Mucosa of gallbladder (tissue), 1 donor: ENCODE measurements at regions not wholly inside any gene's neighbourhood (a gene's known extent, or its start where the extent isn't known, plus 50 kb on each side); places are given as distances from the start of the nearest gene placed in this dataset.

Experiments
- DNase-seq: peaks from one replicate; pipeline ENCODE4 v3.0.0-alpha.2; 2020; ENCODE audit warnings: low spot score
- donor health status: DM: no; HTN: no; CAD: no.

DNA sequence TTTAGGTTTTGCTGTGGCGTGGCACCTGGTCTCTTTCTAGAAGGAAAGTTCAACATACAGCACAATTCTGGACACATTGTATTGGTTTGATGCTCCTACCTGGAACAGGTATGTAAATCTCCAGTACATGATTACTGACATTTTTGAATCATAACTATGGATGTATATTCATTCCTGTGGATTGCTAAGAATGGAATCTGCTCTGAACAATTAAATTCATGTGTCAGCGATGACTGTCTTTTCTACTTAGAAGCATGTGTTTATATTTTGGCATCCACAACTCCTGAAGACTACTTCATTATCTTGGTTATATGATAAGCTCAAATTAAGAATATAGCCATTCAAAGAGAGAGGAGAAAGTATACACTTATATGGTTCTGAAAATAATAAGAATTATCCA lies 291.8 kb downstream of the CHRM3 start:
- DNase-seq, result no peak

DNA sequence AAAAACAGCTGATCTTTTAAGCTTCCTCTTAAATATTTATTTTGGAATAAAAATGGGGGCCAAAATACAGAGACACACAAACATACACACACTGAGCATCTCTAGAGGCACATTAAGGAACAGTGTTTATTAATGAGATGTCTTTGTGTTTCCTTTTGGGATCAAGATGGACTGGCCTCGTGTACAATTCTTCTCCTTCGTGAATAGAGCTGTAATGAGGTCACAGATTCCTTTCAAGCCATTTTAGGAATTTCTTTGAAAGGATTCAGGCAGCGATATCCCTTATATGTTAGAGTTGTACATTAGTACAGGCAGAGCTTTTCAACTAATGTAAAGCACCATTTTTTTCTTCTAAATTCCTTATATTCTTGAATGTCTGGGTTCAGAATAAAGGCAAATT lies 295.7 kb downstream of the CHRM3 start:
- DNase-seq, result no peak

GRCh38 chr1:239682960-239683359 lies 296.6 kb downstream of the CHRM3 start:
- DNase-seq, result no peak

DNA sequence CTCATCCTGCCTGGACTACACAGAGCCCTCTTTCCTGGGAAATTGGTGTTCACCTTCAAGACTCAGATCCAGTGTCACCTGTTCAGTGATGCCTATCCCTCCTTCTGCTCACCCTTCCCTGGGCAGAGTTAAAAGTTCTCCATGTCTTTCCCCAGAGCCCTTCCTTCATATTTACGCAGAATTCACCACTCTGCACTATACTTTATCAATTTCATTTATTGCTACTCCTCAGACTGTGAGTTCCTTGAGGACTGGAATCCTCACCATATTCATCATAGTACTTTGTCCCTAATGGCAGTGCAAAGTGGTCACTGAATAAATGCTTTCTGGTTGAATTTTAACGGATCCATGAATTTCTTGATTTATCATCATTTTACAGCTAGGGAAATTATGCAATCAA lies 300.0 kb downstream of the CHRM3 start:
- no peak for DNase-seq

DNA sequence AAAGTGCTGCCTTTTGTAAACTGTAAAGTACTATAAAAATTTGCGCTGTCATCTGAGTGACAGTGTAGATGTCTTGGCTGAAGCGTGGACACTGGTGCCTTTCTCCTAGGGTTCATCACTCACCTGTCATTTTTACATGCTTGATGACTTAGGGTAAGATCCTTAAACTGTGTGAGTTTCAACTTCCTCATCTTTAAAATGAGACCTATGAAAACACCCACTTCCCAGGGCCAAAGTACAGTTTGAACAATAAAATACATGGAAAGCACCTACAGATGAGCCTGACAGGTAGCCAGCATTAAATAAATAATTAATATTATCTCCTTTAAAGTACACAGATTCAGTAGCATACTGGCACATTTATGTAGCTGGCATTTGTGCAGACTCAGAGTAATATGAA lies 309.9 kb downstream of the CHRM3 start:
- no peak for DNase-seq

DNA sequence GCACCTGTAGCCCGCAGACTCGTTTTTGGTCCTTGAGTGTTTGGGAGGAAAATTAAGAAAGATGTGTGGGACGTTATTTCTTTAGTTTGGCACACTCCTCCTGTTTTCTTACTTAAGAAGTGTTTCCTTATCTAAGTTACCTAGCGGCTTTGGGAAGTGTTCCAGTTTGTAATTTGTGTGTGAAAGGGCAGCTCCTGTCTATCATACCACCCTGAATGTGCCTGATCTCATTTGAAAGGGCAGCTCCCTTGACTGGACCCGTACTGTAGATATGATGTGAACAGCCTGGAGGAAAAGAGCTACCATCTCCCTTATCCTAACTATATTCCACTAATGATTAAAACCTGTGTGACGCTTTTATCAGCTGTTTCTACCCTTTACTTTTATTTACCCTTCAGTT lies 314.3 kb downstream of the CHRM3 start:
- no peak for DNase-seq

DNA sequence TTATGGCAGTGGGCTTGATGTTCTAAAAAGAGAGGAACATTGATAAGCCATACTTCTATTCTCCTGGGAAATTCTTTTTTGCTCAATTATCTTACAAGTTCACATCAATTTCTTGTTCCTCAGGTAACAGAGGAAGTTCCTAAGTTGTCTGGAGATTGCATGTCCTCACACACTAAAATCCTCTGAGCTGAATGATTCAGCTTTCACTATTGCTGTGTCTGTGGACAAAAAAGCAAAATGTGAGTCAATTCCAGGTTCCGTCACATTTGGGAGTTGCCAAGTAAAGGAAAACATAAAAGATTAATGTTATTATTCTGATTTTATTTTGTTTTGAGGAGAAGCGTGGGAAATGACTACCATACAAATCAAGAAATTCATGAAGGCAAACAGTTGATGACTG lies 316.7 kb downstream of the CHRM3 start:
- no peak for DNase-seq

DNA sequence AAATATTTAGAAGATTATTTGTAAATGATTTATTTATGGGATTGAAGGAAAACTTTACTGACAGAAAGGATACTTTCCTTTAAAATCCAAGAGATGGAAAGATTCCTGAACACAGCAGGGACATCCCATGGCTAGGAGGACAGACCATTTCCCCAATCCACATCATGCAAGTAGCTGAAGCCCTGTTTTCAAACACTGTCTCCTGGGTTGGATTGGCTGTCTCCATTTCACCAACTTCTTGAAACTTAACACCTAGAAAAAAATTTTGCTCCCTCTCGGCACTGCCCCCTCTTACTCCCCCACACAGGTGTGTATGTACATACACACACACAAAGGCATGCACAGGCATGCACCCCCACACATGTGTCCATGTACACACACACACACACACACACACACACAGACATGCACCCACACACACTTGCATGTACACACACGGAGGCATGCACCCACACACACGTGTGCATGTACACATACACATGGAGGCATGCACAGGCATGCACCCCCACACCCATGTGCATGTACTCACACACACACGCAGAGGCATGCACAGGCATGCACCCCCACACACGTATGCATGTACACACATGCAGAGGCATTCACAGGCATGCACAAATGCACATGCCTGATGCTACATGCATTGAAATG lies 320.0 kb downstream of the CHRM3 start:
- DNase-seq, result no peak

GRCh38 chr1:239707615-239708014 lies 321.2 kb downstream of the CHRM3 start:
- no peak for DNase-seq

- DNase-seq, result no peak
These were observed 322.3 kb downstream of the CHRM3 start for GRCh38 chr1:239708622-239709021.

GRCh38 chr1:239711768-239712167 lies 325.4 kb downstream of the CHRM3 start:
- DNase-seq, result no peak

- no peak for DNase-seq
These were observed 330.9 kb downstream of the CHRM3 start for GRCh38 chr1:239717097-239717917.

DNA sequence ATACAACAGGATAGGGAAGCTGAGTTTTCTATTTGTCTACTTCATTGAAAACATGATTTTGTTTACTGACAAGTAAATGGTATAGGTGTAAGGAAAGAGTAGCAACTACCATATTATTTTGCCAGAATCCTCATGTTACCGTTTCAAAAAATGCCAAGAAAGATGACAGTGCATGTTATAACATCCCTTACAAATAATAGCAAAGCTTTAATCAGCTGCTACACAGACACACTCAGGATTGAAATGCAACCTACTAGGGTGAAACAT lies 331.5 kb downstream of the CHRM3 start:
- no peak for DNase-seq

GRCh38 chr1:239718571-239718970 lies 332.2 kb downstream of the CHRM3 start:
- no peak for DNase-seq

- DNase-seq, result no peak
These were observed 332.7 kb downstream of the CHRM3 start for GRCh38 chr1:239718997-239719628.

DNA sequence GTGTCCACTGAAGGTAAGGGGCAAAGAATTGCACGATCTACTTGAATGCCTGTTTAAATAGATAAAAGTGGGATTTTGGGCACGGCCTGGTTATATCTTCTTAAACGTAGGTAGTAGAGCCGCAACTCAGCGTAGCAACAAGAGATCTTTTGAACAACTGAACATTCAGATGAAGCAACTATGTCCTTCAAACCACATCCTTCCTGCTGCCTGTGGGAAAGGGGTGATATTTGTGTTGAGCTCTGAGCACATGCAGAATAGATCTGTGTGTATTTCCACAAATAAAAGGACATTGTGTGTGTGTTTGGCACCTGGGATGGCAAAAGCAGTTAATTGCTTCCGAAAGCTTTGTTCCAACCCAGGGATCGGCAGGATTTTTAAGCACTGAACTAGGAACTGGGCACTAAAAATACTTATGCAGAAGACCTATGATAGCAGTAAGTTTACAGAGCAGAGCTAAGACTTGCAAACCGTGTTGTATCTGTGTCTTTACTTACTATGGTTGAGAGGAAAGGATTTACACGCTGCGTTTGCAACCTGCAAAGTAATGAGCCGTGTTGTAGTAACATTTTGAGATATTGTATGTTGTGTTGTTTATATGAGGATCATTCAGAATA lies 333.4 kb downstream of the CHRM3 start:
- no peak for DNase-seq

DNA sequence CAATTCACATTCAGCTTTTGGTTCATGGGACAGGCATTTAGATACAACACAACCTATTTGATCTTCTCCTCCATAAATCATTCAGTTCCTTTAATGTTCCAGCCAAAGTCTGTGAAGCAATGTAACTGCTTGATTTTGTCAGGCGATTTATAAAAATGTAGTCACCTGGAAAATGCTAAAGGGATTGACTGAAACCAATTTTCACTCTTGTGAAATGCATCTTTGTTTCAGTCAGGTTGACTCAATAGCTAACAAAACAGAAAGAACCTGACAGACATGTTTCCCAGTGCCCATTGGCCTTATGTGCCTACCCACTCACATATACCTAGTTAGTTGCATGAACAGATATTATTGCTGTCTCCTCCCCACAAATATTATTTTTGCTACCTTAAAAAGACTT lies 335.7 kb downstream of the CHRM3 start:
- DNase-seq, result no peak

DNA sequence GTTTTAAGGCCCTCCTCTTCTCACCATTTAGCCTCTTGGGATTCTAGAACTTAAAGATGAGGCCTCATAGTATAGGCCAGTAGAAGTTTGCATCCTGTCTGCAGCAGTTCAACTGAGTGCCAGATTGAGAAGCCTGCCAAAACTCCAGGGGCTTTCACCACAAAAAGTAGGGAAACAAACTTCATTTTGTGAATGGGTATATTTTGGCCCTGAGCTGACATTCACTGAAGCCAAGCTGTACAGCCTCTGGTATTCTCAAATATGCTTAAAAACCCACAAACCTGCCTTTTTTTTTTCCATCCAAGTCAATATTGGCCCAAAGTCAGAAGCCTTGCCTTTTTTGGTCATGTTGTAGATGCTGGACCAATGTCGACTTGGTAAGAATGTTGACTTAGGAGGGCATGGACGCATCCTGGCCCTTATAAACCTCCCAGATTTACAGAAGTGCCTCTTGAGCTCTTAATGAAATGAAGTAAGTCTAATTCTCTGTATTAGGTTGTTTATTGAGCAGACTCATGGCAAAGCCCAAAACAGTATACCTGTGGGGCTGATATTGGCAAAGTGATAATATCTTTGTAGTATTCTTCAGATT lies 337.5 kb downstream of the CHRM3 start:
- DNase-seq, result no peak

GRCh38 chr1:239725371-239725770 lies 339.0 kb downstream of the CHRM3 start:
- no peak for DNase-seq

- DNase-seq, result no peak
These were observed 339.6 kb downstream of the CHRM3 start for GRCh38 chr1:239725933-239726332.

GRCh38 chr1:239730378-239730777 lies 344.0 kb downstream of the CHRM3 start:
- no peak for DNase-seq

GRCh38 chr1:239731082-239731748 lies 344.8 kb downstream of the CHRM3 start:
- DNase-seq, result no peak
